Activated naive CD8-positive, alpha-beta T cell treated with anti-CD3 and anti-CD28 coated beads for 36 hours (primary cell): ENCODE measurements at regions not wholly inside any gene's neighbourhood (a gene's known extent, or its start where the extent isn't known, plus 50 kb on each side); places are given as distances from the start of the nearest gene placed in this dataset.
"Not testable (repeated sequence)": the region's sequence is repeated elsewhere in the genome, so short reads cannot be mapped to it uniquely, and the experiment has no call there.

Source experiments
- DNase-seq: peaks from one replicate; pipeline ENCODE4 v3.0.0; 2021
- H3K27ac Mint-ChIP-seq: one replicate; pipeline ENCODE4 v1.8.0; 2022; ENCODE audit warnings: mild to moderate bottlenecking, moderate library complexity, mixed read lengths
- H3K27me3 Mint-ChIP-seq: one replicate; pipeline ENCODE4 v1.8.0; 2022; ENCODE audit warnings: mild to moderate bottlenecking, mixed read lengths
- H3K36me3 Mint-ChIP-seq: one replicate; pipeline ENCODE4 v1.8.0; 2021; ENCODE audit warnings: mild to moderate bottlenecking, mixed read lengths
- H3K4me1 Mint-ChIP-seq: one replicate; pipeline ENCODE4 v1.8.0; 2021; ENCODE audit warnings: mixed read lengths
- H3K4me3 Mint-ChIP-seq: one replicate; pipeline ENCODE4 v1.8.0; 2022; ENCODE audit warnings: mild to moderate bottlenecking, moderate library complexity, mixed read lengths
- H3K9me3 Mint-ChIP-seq: one replicate; pipeline ENCODE4 v1.8.0; 2022; ENCODE audit warnings: mixed read lengths

GRCh38 chr16:87045466-87046216 is 271.6 kb downstream of the C16orf95 start:
- H3K4me3 Mint-ChIP-seq, result no peak overlapping the region
- H3K36me3 Mint-ChIP-seq, result no peaks in the 10 kb centered on the region
- peaks cover 10% of the 10 kb centered on the region for H3K27me3 Mint-ChIP-seq
- no peak overlapping the region for H3K27ac Mint-ChIP-seq
- peaks cover 4% of the 10 kb centered on the region for H3K4me1 Mint-ChIP-seq
- H3K9me3 Mint-ChIP-seq, result no peaks in the 10 kb centered on the region
- no peak for DNase-seq

- no peak for DNase-seq
- Mint-ChIP-seq H3K9me3 (no peaks in the 10 kb centered on the region), H3K4me1 (peaks cover 4% of the 10 kb centered on the region), H3K27me3 (peaks cover 10% of the 10 kb centered on the region), H3K27ac (no peak overlapping the region), H3K4me3 (no peak overlapping the region), H3K36me3 (no peaks in the 10 kb centered on the region)
Observed at GRCh38 chr16:87046235-87046634, 271.0 kb downstream of the C16orf95 start.

GRCh38 chr16:87047221-87048037 is 269.8 kb downstream of the C16orf95 start:
- Mint-ChIP-seq H3K4me3 (no peak overlapping the region), H3K27me3 (peaks cover 13% of the 10 kb centered on the region), H3K9me3 (no peaks in the 10 kb centered on the region), H3K27ac (no peak overlapping the region), H3K4me1 (peaks cover 4% of the 10 kb centered on the region), H3K36me3 (no peaks in the 10 kb centered on the region)
- no peak for DNase-seq

GRCh38 chr16:87048038-87048729 is 269.0 kb downstream of the C16orf95 start:
- no peak overlapping the region for H3K4me3 Mint-ChIP-seq
- H3K9me3 Mint-ChIP-seq, result no peaks in the 10 kb centered on the region

GRCh38 chr16:87048730-87049115 is 268.5 kb downstream of the C16orf95 start:
- Mint-ChIP-seq H3K4me3 (no peak overlapping the region), H3K27ac (no peak overlapping the region), H3K4me1 (no peaks in the 10 kb centered on the region), H3K36me3 (no peaks in the 10 kb centered on the region), H3K9me3 (no peaks in the 10 kb centered on the region), H3K27me3 (peaks cover 11% of the 10 kb centered on the region)
- no peak for DNase-seq

More at GRCh38 chr16:87048038-87048729, 269.0 kb downstream of the C16orf95 start:
- Mint-ChIP-seq H3K36me3 (no peaks in the 10 kb centered on the region), H3K27me3 (peaks cover 13% of the 10 kb centered on the region), H3K27ac (no peak overlapping the region), H3K4me1 (peaks cover under 1% of the 10 kb centered on the region)
- DNase-seq, result no peak

GRCh38 chr16:87049216-87049615 is 268.0 kb downstream of the C16orf95 start:
- peaks cover 12% of the 10 kb centered on the region for H3K27me3 Mint-ChIP-seq
- not testable (repeated sequence) for DNase-seq, H3K9me3 Mint-ChIP-seq, H3K36me3 Mint-ChIP-seq, H3K4me1 Mint-ChIP-seq, H3K4me3 Mint-ChIP-seq, H3K27ac Mint-ChIP-seq

GRCh38 chr16:87050142-87050541 is 267.1 kb downstream of the C16orf95 start:
- H3K4me3 Mint-ChIP-seq, result no peak overlapping the region
- no peaks in the 10 kb centered on the region for H3K36me3 Mint-ChIP-seq
- no peak for DNase-seq
- H3K27me3 Mint-ChIP-seq, result peaks cover 16% of the 10 kb centered on the region
- no peaks in the 10 kb centered on the region for H3K4me1 Mint-ChIP-seq
- H3K27ac Mint-ChIP-seq, result no peak overlapping the region
- peaks cover 3% of the 10 kb centered on the region for H3K9me3 Mint-ChIP-seq

- H3K27ac Mint-ChIP-seq, result no peak overlapping the region
Observed at GRCh38 chr16:87051526-87052320, 265.5 kb downstream of the C16orf95 start.

GRCh38 chr16:87052506-87052905 is 264.7 kb downstream of the C16orf95 start:
- no peak overlapping the region for H3K27ac Mint-ChIP-seq
- H3K36me3 Mint-ChIP-seq, result no peaks in the 10 kb centered on the region
- no peak for DNase-seq
- H3K9me3 Mint-ChIP-seq, result peaks cover 3% of the 10 kb centered on the region
- H3K27me3 Mint-ChIP-seq, result peaks cover 16% of the 10 kb centered on the region
- H3K4me3 Mint-ChIP-seq, result no peak overlapping the region
- no peaks in the 10 kb centered on the region for H3K4me1 Mint-ChIP-seq

More at GRCh38 chr16:87051526-87052320, 265.5 kb downstream of the C16orf95 start:
- no peak for DNase-seq
- Mint-ChIP-seq H3K27me3 (peaks cover 16% of the 10 kb centered on the region), H3K36me3 (no peaks in the 10 kb centered on the region), H3K4me1 (no peaks in the 10 kb centered on the region), H3K4me3 (no peak overlapping the region), H3K9me3 (peaks cover 3% of the 10 kb centered on the region)

- no peak overlapping the region for H3K4me3 Mint-ChIP-seq
- no peak for DNase-seq
- H3K36me3 Mint-ChIP-seq, result no peaks in the 10 kb centered on the region
- H3K9me3 Mint-ChIP-seq, result peaks cover 3% of the 10 kb centered on the region
- no peak overlapping the region for H3K27ac Mint-ChIP-seq
- no peaks in the 10 kb centered on the region for H3K4me1 Mint-ChIP-seq
- peaks cover 16% of the 10 kb centered on the region for H3K27me3 Mint-ChIP-seq
Observed at GRCh38 chr16:87053016-87053982, 263.9 kb downstream of the C16orf95 start.

- H3K27ac Mint-ChIP-seq, result no peak overlapping the region
- no peak overlapping the region for H3K4me3 Mint-ChIP-seq
- DNase-seq, result no peak
- H3K9me3 Mint-ChIP-seq, result peaks cover 3% of the 10 kb centered on the region
- H3K36me3 Mint-ChIP-seq, result no peaks in the 10 kb centered on the region
- H3K27me3 Mint-ChIP-seq, result peaks cover 16% of the 10 kb centered on the region
- H3K4me1 Mint-ChIP-seq, result no peaks in the 10 kb centered on the region
Observed at GRCh38 chr16:87054154-87054553, 263.0 kb downstream of the C16orf95 start.

GRCh38 chr16:87054856-87055255 is 262.3 kb downstream of the C16orf95 start:
- no peaks in the 10 kb centered on the region for H3K36me3 Mint-ChIP-seq
- H3K9me3 Mint-ChIP-seq, result peaks cover 3% of the 10 kb centered on the region
- H3K27me3 Mint-ChIP-seq, result peaks cover 16% of the 10 kb centered on the region
- no peaks in the 10 kb centered on the region for H3K4me1 Mint-ChIP-seq
- H3K27ac Mint-ChIP-seq, result no peak overlapping the region
- H3K4me3 Mint-ChIP-seq, result no peak overlapping the region
- no peak for DNase-seq

- no peaks in the 10 kb centered on the region for H3K36me3 Mint-ChIP-seq
- H3K4me1 Mint-ChIP-seq, result no peaks in the 10 kb centered on the region
- no peak overlapping the region for H3K27ac Mint-ChIP-seq
- DNase-seq, result no peak
- H3K9me3 Mint-ChIP-seq, result peaks cover 3% of the 10 kb centered on the region
- no peak overlapping the region for H3K4me3 Mint-ChIP-seq
- H3K27me3 Mint-ChIP-seq, result peaks cover 23% of the 10 kb centered on the region
Observed at GRCh38 chr16:87056083-87056482, 261.1 kb downstream of the C16orf95 start.

- no peaks in the 10 kb centered on the region for H3K4me1 Mint-ChIP-seq
- no peaks in the 10 kb centered on the region for H3K36me3 Mint-ChIP-seq
- H3K27me3 Mint-ChIP-seq, result peaks cover 28% of the 10 kb centered on the region
- H3K9me3 Mint-ChIP-seq, result peaks cover 3% of the 10 kb centered on the region
- DNase-seq, result no peak
- no peak overlapping the region for H3K27ac Mint-ChIP-seq
- no peak overlapping the region for H3K4me3 Mint-ChIP-seq
Observed at GRCh38 chr16:87056551-87056950, 260.6 kb downstream of the C16orf95 start.
